ENCODE measurements at regions not wholly inside any gene's neighbourhood (a gene's known extent, or its start where the extent isn't known, plus 50 kb on each side); places are given as distances from the start of the nearest gene placed in this dataset.

- TF ChIP-seq EZH2 (IDR thresholded peaks at IDR 0.05; ENCODE audit: borderline replicate concordance, low read length) (no peak), CTCF (conservative IDR thresholded peaks at IDR 0.05 in 1 of 2, IDR thresholded peaks at IDR 0.05 in 1 of 2; ENCODE audit: extremely low read depth in 1 of 2, insufficient read depth in 1 of 2, low read depth in 1 of 2, low read length in 2 of 2) (no peak)
Observed at GRCh38 chr2:41399437-41400087, 648.3 kb upstream of the PKDCC start.

Data from mammary epithelial cell (primary cell).